Effector memory CD8-positive, alpha-beta T cell (primary cell): ENCODE measurements at regions not wholly inside any gene's neighbourhood (a gene's known extent, or its start where the extent isn't known, plus 50 kb on each side); places are given as distances from the start of the nearest gene placed in this dataset.
"Not testable (repeated sequence)": the region's sequence is repeated elsewhere in the genome, so short reads cannot be mapped to it uniquely, and the experiment has no call there.

ENCODE experiments used
- ATAC-seq: fragments of 150-1000 bp; cut with Tn5 transposase; replicated peaks from 2 replicates; pipeline ENCODE4 v1.10.0; 2021; ENCODE audit warnings: mild to moderate bottlenecking, moderate library complexity
- DNase-seq, 3 experiments: peaks; one replicate each; pipeline ENCODE4 v3.0.0; 2021
- H3K27ac Mint-ChIP-seq, 2 donors: one replicate each; pipeline ENCODE4 v1.8.0; 2022; ENCODE audit warnings: mild to moderate bottlenecking in 2 of 2, mixed read lengths in 2 of 2, moderate library complexity in 2 of 2
- H3K27me3 Mint-ChIP-seq, 2 donors: one replicate each; pipeline ENCODE4 v1.8.0; 2022; ENCODE audit warnings: mixed read lengths in 2 of 2
- H3K36me3 Mint-ChIP-seq: one replicate; pipeline ENCODE4 v1.8.0; 2022; ENCODE audit warnings: mild to moderate bottlenecking, moderate library complexity, mixed read lengths; ENCODE audit not compliant: insufficient read depth
- H3K4me1 Mint-ChIP-seq, 2 donors: one replicate each; pipeline ENCODE4 v1.8.0; 2022; ENCODE audit warnings: low read depth in 2 of 2, mixed read lengths in 2 of 2
- H3K4me3 Mint-ChIP-seq, 2 donors: one replicate each; pipeline ENCODE4 v1.8.0; 2022; ENCODE audit warnings: mild to moderate bottlenecking in 2 of 2, mixed read lengths in 2 of 2, moderate library complexity in 2 of 2
- H3K9me3 Mint-ChIP-seq, 2 donors: one replicate each; pipeline ENCODE4 v1.8.0; 2022; ENCODE audit warnings: mixed read lengths in 2 of 2

DNA sequence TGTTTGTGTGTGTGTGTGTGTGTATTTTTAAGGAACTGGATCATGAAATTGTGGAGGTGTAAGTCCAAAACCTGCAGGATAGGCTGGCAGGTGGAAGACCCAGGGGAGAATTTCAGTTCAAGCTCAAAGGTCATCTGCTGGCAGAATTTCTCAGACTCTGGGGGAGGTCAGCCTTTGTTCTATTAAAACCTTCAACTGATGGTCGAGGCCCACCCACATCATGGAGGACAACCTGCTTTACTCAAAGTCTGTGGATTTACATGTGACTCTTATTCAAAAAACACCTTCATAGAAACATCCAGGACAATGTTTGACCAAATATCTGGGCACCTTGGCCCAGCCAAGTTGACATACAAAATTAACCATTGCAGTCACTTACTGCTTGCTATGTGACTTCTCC, 157.2 kb downstream of the EDEM1 start:
- H3K27ac Mint-ChIP-seq: no peak overlapping the region
- no peak for DNase-seq
- ATAC-seq: no peak
- no peaks in the 10 kb centered on the region for H3K36me3 Mint-ChIP-seq
- H3K27me3 Mint-ChIP-seq: peaks cover 33 to 68% of the 10 kb centered on the region in 2 donors
- H3K9me3 Mint-ChIP-seq: no peaks in the 10 kb centered on the region
- no peaks in the 10 kb centered on the region for H3K4me1 Mint-ChIP-seq
- H3K4me3 Mint-ChIP-seq: no peak overlapping the region

- no peak overlapping the region for H3K4me3 Mint-ChIP-seq
- no peaks in the 10 kb centered on the region for H3K36me3 Mint-ChIP-seq
- ATAC-seq: no peak
- no peak overlapping the region for H3K27ac Mint-ChIP-seq
- H3K9me3 Mint-ChIP-seq: no peaks in the 10 kb centered on the region
- peaks cover 19 to 62% of the 10 kb centered on the region in 2 donors for H3K27me3 Mint-ChIP-seq
- no peaks in the 10 kb centered on the region for H3K4me1 Mint-ChIP-seq
- DNase-seq: no peak
Measured at GRCh38 chr3:5347486-5347885, 160.0 kb downstream of the EDEM1 start.

- Mint-ChIP-seq H3K27me3 (peaks cover 12 to 60% of the 10 kb centered on the region in 2 donors), H3K9me3 (no peaks in the 10 kb centered on the region), H3K4me1 (no peaks in the 10 kb centered on the region), H3K36me3 (no peaks in the 10 kb centered on the region), H3K4me3 (no peak overlapping the region), H3K27ac (no peak overlapping the region)
- no peak for ATAC-seq
- DNase-seq: no peak
Measured at GRCh38 chr3:5348229-5348902, 160.9 kb downstream of the EDEM1 start.

DNA sequence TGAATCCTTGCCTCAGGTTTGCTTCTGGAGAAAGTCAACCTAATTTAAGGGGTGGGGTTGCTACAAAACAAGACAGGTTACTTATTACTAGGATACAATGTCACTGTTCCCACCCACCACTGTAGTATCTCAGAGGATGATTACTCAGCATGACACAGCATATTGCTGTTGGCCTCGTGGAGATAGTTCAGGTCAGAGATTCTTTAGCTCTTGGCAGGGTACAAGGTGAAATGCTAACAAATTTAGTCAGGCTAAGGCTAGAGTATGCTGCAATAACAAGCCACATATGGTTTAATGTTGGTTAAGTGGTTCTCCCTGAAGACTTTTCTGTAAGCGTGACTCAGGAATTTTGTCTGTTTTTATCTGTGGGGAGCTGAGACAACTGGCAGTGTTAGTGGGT, 161.8 kb downstream of the EDEM1 start:
- Mint-ChIP-seq H3K4me1 (no peaks in the 10 kb centered on the region), H3K27ac (no peak overlapping the region), H3K27me3 (peaks cover 12 to 57% of the 10 kb centered on the region in 2 donors), H3K4me3 (no peak overlapping the region), H3K9me3 (no peaks in the 10 kb centered on the region), H3K36me3 (no peaks in the 10 kb centered on the region)
- DNase-seq (no peak), ATAC-seq (no peak)

DNA sequence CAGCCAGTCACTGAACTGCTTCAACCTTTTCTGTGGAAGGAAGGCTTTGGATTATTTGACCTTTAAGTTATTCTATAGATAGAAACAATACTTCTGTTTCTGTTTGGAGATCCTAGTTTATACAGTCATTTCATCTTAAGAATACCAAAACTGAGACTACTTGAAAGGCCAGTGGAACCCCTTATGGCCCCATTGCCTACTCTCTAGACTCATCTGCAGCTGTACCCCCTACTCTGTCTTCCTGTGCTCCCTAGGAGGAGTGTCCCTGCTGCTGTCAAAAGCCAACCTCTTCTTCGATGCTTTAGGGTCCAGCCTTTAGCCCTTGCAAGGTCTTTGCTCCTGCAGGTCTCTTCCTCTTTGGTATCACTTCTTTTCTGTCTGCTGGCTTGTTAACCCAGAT, 169.6 kb downstream of the EDEM1 start:
- DNase-seq: no peak
- no peak for ATAC-seq
- H3K36me3 Mint-ChIP-seq: no peaks in the 10 kb centered on the region
- no peak overlapping the region for H3K4me3 Mint-ChIP-seq
- H3K27me3 Mint-ChIP-seq: peaks cover 6 to 11% of the 10 kb centered on the region in 2 donors
- no peaks in the 10 kb centered on the region for H3K4me1 Mint-ChIP-seq
- H3K27ac Mint-ChIP-seq: no peak overlapping the region
- H3K9me3 Mint-ChIP-seq: peaks cover 7 to 17% of the 10 kb centered on the region in 2 donors

- Mint-ChIP-seq H3K36me3 (no peaks in the 10 kb centered on the region), H3K4me3 (no peak overlapping the region), H3K27me3 (peaks cover 0 to 6% of the 10 kb centered on the region in 2 donors), H3K9me3 (peaks cover 7 to 17% of the 10 kb centered on the region in 2 donors), H3K4me1 (no peaks in the 10 kb centered on the region), H3K27ac (no peak overlapping the region)
- ATAC-seq (no peak), DNase-seq (no peak)
Measured at GRCh38 chr3:5358911-5359310, 171.4 kb downstream of the EDEM1 start.

GRCh38 chr3:5360453-5360852, 172.9 kb downstream of the EDEM1 start:
- Mint-ChIP-seq H3K4me3 (no peak overlapping the region), H3K9me3 (peaks cover 7 to 17% of the 10 kb centered on the region in 2 donors), H3K36me3 (no peaks in the 10 kb centered on the region), H3K4me1 (no peaks in the 10 kb centered on the region), H3K27ac (no peak overlapping the region), H3K27me3 (peaks cover 0 to 6% of the 10 kb centered on the region in 2 donors)
- no peak for ATAC-seq
- DNase-seq: no peak

GRCh38 chr3:5366746-5367145, 179.2 kb downstream of the EDEM1 start:
- Mint-ChIP-seq H3K4me1 (no peaks in the 10 kb centered on the region), H3K27me3 (no peaks in the 10 kb centered on the region), H3K4me3 (no peak overlapping the region), H3K27ac (no peak overlapping the region), H3K9me3 (no peaks in the 10 kb centered on the region), H3K36me3 (no peaks in the 10 kb centered on the region)
- DNase-seq (no peak), ATAC-seq (no peak)

GRCh38 chr3:5371555-5371954, 184.0 kb downstream of the EDEM1 start:
- H3K27me3 Mint-ChIP-seq: peaks cover 0 to 12% of the 10 kb centered on the region in 2 donors
- not testable (repeated sequence) for H3K27ac Mint-ChIP-seq, DNase-seq

DNA sequence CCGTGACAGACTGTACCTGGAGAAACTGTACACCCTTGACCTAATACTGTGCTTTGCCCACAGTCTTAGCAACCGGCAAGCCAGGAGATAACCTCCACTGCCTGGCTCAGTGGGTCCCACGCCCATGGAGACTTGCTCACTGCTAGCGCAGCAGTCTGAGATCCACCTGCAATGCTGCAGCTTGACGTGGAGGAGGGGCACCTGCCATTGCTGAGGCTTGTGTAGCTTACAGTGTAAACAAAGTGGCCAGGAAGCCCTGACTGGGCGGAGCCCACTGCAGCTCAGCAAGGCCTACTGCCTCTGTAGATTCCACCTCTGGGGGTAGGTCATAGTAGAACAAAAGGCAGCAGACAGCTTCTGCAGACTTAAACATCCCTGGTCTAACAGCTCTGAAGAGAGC, 189.3 kb downstream of the EDEM1 start:
- ATAC-seq (no peak), DNase-seq (no peak)
- Mint-ChIP-seq H3K36me3 (no peaks in the 10 kb centered on the region), H3K27me3 (peaks cover 0 to 12% of the 10 kb centered on the region in 2 donors), H3K4me1 (no peaks in the 10 kb centered on the region), H3K27ac (no peak overlapping the region), H3K9me3 (peaks cover 0 to 2% of the 10 kb centered on the region in 2 donors), H3K4me3 (no peak overlapping the region)

More at GRCh38 chr3:5371555-5371954, 184.0 kb downstream of the EDEM1 start:
- not testable (repeated sequence) for H3K4me3 Mint-ChIP-seq, H3K36me3 Mint-ChIP-seq, ATAC-seq, H3K9me3 Mint-ChIP-seq, H3K4me1 Mint-ChIP-seq

DNA sequence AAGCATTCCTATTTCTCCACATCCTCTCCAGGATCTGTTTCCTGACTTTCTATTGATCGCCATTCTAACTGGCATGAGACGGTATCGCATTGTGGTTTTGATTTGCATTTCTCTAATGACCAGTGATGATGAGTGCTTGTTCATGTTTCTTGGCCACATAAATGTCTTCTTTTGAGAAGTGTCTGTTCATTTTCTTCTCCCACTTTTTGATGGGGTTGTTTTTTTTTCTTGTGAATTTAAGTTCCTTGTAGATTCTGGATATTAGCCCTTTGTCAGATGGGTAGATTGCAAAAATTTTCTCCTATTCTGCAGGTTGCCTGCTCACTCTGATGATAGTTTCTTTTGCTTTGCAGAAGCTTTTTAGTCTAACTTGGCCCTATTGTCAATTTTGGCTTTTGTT, 191.8 kb downstream of the EDEM1 start:
- H3K36me3 Mint-ChIP-seq, ATAC-seq, H3K4me3 Mint-ChIP-seq, H3K4me1 Mint-ChIP-seq, H3K9me3 Mint-ChIP-seq, H3K27ac Mint-ChIP-seq, DNase-seq: not testable (repeated sequence)
- H3K27me3 Mint-ChIP-seq: peaks cover 0 to 14% of the 10 kb centered on the region in 2 donors

DNA sequence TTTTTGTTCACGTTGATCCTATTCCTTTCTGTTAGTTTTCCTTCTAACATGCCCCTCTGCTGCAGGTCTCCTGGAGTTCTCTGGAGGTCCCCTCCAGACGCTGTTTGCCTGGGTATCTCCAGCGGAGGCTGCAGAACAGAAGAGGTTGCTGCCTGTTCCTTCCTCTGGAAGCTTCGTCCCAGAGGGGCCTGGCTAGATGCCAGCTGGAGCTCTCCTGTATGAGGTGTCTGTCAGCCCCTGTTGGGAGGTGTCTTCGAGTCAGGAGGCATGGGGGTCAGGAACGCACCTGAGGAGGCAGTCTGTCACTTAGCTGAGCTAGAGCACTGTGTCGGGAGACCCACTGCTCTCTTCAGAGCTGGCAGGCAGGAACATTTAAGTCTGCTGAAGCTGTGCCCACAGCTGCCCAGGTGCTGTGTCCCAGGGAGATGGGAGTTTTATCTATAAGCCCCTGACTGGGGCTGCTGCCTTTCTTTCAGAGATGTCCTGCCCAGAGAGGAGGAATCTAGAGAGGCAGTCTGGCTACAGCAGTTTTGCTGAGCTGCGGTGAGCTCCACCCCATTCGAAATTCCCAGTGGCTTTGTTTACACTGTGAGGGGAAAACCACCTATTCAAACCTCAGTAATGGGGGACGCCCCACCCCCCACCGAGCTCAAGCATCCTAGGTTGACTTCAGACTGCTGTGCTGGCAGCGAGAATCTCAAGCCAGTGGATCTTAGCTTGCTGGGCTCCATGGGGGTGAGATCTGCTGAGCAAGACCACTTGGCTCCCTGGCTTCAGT, 196.2 kb downstream of the EDEM1 start:
- peaks cover 7 to 16% of the 10 kb centered on the region in 2 donors for H3K27me3 Mint-ChIP-seq
- H3K4me3 Mint-ChIP-seq, H3K4me1 Mint-ChIP-seq, H3K27ac Mint-ChIP-seq, ATAC-seq, DNase-seq, H3K36me3 Mint-ChIP-seq, H3K9me3 Mint-ChIP-seq: not testable (repeated sequence)

DNA sequence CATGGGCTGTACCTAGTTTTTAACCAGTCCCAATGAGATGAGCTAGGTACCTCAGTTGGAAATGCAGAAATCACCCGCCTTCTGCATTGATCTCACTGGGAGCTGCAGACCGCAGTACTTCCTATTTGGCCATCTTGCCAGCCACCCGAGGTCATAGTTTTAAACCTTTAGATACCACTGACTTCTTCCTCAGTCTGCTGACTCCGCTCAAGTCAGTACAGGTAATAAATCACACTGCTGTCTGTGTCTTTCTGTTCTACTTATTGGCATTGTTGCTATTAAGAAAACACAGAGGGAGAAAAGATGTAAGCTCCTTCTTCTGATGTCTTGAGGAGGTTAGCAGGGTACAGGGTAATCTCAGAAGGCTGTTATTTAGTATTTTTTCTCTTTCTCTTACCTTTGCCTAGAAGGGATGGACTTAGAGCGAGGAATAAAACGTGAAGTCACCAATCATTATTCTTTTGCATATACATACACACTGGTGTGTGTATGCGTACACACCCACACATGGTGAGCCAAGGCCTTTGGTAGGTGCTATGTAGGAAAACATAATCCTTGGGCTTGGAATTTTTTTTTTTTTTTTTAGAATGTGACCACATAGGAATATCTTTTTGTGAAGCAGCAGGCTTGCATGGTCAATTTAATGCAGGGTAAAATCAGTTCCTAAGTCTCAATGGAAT, 197.2 kb downstream of the EDEM1 start:
- H3K4me1 Mint-ChIP-seq: no peaks in the 10 kb centered on the region
- no peaks in the 10 kb centered on the region for H3K9me3 Mint-ChIP-seq
- no peaks in the 10 kb centered on the region for H3K36me3 Mint-ChIP-seq
- ATAC-seq: no peak
- no peak for DNase-seq
- no peak overlapping the region for H3K4me3 Mint-ChIP-seq
- H3K27me3 Mint-ChIP-seq: peaks cover 12 to 16% of the 10 kb centered on the region in 2 donors
- no peak overlapping the region for H3K27ac Mint-ChIP-seq
